GM13977 (cell line): ENCODE measurements at regions not wholly inside any gene's neighbourhood (a gene's known extent, or its start where the extent isn't known, plus 50 kb on each side); places are given as distances from the start of the nearest gene placed in this dataset.

ENCODE experiments used
- DNase-seq: peaks from one replicate; pipeline ENCODE4 v3.0.0; 2012; ENCODE audit warnings: low spot score
- in situ Hi-C: fragments of 300-500 bp; cut with MboI; formaldehyde crosslinking; loops from one replicate; pipeline ENCODE4 v1.12.0; 2022; ENCODE audit warnings: low sequenced_read_pairs, low pct_unique_long_range_greater_than_20kb, mixed read lengths, inconsistent platforms; ENCODE audit not compliant: unreplicated experiment
- TF ChIP-seq, protein P1 (sequence below): IDR thresholded peaks from 2 replicates; pipeline ENCODE4 v1.5.1; 2012; ENCODE audit warnings: mild to moderate bottlenecking, control low read depth; ENCODE audit not compliant: insufficient read depth; ENCODE audit errors: extremely low read depth, missing control alignments

GRCh38 chr9:81156381-81156780, 533.0 kb downstream of the TLE1 start:
- in situ Hi-C loops: no loop called here
- TF ChIP-seq, protein P1, sequence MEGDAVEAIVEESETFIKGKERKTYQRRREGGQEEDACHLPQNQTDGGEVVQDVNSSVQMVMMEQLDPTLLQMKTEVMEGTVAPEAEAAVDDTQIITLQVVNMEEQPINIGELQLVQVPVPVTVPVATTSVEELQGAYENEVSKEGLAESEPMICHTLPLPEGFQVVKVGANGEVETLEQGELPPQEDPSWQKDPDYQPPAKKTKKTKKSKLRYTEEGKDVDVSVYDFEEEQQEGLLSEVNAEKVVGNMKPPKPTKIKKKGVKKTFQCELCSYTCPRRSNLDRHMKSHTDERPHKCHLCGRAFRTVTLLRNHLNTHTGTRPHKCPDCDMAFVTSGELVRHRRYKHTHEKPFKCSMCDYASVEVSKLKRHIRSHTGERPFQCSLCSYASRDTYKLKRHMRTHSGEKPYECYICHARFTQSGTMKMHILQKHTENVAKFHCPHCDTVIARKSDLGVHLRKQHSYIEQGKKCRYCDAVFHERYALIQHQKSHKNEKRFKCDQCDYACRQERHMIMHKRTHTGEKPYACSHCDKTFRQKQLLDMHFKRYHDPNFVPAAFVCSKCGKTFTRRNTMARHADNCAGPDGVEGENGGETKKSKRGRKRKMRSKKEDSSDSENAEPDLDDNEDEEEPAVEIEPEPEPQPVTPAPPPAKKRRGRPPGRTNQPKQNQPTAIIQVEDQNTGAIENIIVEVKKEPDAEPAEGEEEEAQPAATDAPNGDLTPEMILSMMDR: no peak
- DNase-seq: no peak

- DNase-seq: no peak
- TF ChIP-seq, protein P1: no peak
These were observed 539.2 kb downstream of the TLE1 start for GRCh38 chr9:81150016-81150625.

DNA sequence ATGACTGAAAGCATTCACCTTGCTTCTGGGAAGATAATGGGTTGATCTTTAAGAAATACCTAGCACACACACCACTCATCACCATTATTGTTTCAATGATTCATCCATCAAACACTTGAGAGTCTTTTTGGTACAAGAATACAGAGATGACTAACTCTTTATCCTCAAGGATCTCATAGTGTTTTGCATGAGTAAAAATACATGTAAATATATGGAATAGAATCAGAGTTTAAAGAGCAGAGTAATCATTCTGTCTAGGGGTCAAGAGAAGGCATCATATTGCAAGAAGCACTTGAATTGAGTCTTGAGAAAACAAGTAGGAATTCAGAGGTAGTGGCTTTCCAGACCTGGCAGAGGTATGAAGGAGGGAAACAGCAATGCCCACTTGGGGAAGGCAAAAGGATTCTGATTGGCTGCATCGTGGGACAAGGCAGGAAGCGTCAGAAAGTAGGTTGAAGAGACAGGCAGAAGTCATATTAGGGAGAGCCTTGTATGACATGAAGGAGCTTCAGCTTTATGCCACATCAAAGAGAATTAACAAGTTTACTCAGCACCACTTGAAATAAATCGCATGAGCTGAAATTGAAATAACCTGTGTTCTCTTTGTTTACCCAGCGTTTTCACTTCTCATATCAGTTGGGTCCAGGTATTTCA, 542.5 kb downstream of the TLE1 start:
- in situ Hi-C loops: no loop called here
- no peak for DNase-seq
- TF ChIP-seq, protein P1: no peak

More at GRCh38 chr9:81150016-81150625, 539.2 kb downstream of the TLE1 start:
- in situ Hi-C loops: no loop called here

GRCh38 chr9:81146241-81146640, 543.1 kb downstream of the TLE1 start:
- no peak for DNase-seq
- TF ChIP-seq, protein P1: no peak
- in situ Hi-C loops: no loop called here

GRCh38 chr9:81145331-81145963, 543.9 kb downstream of the TLE1 start:
- TF ChIP-seq, protein P1: no peak
- in situ Hi-C loops: no loop called here
- no peak for DNase-seq

GRCh38 chr9:81141961-81142360, 547.4 kb downstream of the TLE1 start:
- TF ChIP-seq, protein P1: no peak
- no peak for DNase-seq
- in situ Hi-C loops: no loop called here
